Caco-2 (cell line): ENCODE measurements at regions not wholly inside any gene's neighbourhood (a gene's known extent, or its start where the extent isn't known, plus 50 kb on each side); places are given as distances from the start of the nearest gene placed in this dataset.

ENCODE experiments used
- BruUV-seq: library from RNA; stranded (reverse); fragments of 400-500 nt; replicated peaks from 2 replicates; lab custom pipeline; 2021; lab: Mats Ljungman, UMichigan
- CTCF ChIA-PET: fragments of 300-600 bp; sonication (Branson Sonifier 250); formaldehyde crosslinking; loops from one replicate; lab custom pipeline; 2022; ENCODE audit warnings: antibody characterized with exemption; lab: Charles Lee
- POLR2A ChIA-PET: fragments of 300-600 bp; sonication (Branson Sonifier 250); formaldehyde crosslinking; loops from one replicate; lab custom pipeline; 2022; ENCODE audit warnings: antibody characterized with exemption; lab: Charles Lee
- DNase-seq, 2 experiments: peaks; one replicate each; pipeline versions ENCODE4 v3.0.0 to v3.0.0-alpha.2; 2020 to 2022
- H3K27me3 ChIP-seq: replicated peaks from 2 replicates; pipeline ENCODE4 v1.6.0; 2011; ENCODE audit warnings: low read length; ENCODE audit not compliant: control insufficient read depth, insufficient read depth
- H3K36me3 ChIP-seq: 2 replicates; pipeline ENCODE4 v1.5.1; 2011; ENCODE audit warnings: low read length; ENCODE audit not compliant: control insufficient read depth, insufficient read depth
- H3K4me1 ChIP-seq: fragments of 250-450 bp; sonication (Bioruptor Pico); 2 replicates; pipeline ENCODE4 v1.5.1; 2020; ENCODE audit warnings: mild to moderate bottlenecking
- H3K4me3 ChIP-seq: 2 replicates; pipeline ENCODE4 v1.5.1; 2011; ENCODE audit warnings: low read depth, mild to moderate bottlenecking, control low read depth, low read length
- H3K9me3 ChIP-seq: fragments of 250-450 bp; sonication (Bioruptor Pico); 2 replicates; pipeline ENCODE4 v1.5.1; 2020; ENCODE audit warnings: mild to moderate bottlenecking, moderate library complexity
- H3K27ac Mint-ChIP-seq: one replicate; pipeline ENCODE4 v1.8.0; 2022; ENCODE audit warnings: mixed read lengths; ENCODE audit not compliant: unreplicated experiment
- H3K27me3 Mint-ChIP-seq: one replicate; pipeline ENCODE4 v1.8.0; 2022; ENCODE audit warnings: mixed read lengths; ENCODE audit not compliant: insufficient read depth, unreplicated experiment
- H3K36me3 Mint-ChIP-seq: one replicate; pipeline ENCODE4 v1.8.0; 2022; ENCODE audit warnings: mild to moderate bottlenecking, mixed read lengths; ENCODE audit not compliant: insufficient read depth, unreplicated experiment
- H3K4me1 Mint-ChIP-seq: one replicate; pipeline ENCODE4 v1.8.0; 2022; ENCODE audit warnings: low read depth, mixed read lengths; ENCODE audit not compliant: unreplicated experiment
- H3K4me3 Mint-ChIP-seq: one replicate; pipeline ENCODE4 v1.8.0; 2022; ENCODE audit warnings: mild to moderate bottlenecking, moderate library complexity, mixed read lengths; ENCODE audit not compliant: unreplicated experiment
- H3K9me3 Mint-ChIP-seq: one replicate; pipeline ENCODE4 v1.8.0; 2022; ENCODE audit warnings: mixed read lengths; ENCODE audit not compliant: unreplicated experiment
- CTCF ChIP-seq, 2 experiments: fragments of 200-600 bp in 1 of 2; IDR thresholded peaks; 1 replicate in 1 of 2; 2 replicates in 1 of 2; pipeline versions ENCODE4 v1.5.1 to v1.8.0; 2011 to 2022; ENCODE audit warnings: antibody characterized with exemption in 1 of 2, control low read depth in 1 of 2, inconsistent platforms in 1 of 2, low read depth in 1 of 2, low read length in 1 of 2, mild to moderate bottlenecking in 1 of 2, moderate library complexity in 1 of 2; ENCODE audit not compliant: insufficient read depth in 1 of 2, severe bottlenecking in 1 of 2, unreplicated experiment in 1 of 2
- intact Hi-C: fragments of 100-400 bp; cut with micrococcal nuclease; formaldehyde crosslinking; loops from one replicate; pipeline ENCODE4 v1.10.0; 2022; ENCODE audit not compliant: unreplicated experiment

- intact Hi-C loops, result no loop called here
- BruUV-seq, result no TSS peak
- Mint-ChIP-seq H3K27ac (no peak overlapping the region), H3K4me1 (no peaks in the 10 kb centered on the region), H3K4me3 (no peak overlapping the region), H3K36me3 (no peaks in the 10 kb centered on the region), H3K27me3 (no peaks in the 10 kb centered on the region), H3K9me3 (no peaks in the 10 kb centered on the region)
- no peaks in the 10 kb centered on the region for H3K9me3 ChIP-seq
- no peaks in the 10 kb centered on the region for H3K4me1 ChIP-seq
- ChIA-PET POLR2A (no interaction called here), CTCF (no interaction called here)
- H3K27me3 ChIP-seq, result no peaks in the 10 kb centered on the region
- TF ChIP-seq CTCF (IDR thresholded peaks at IDR 0.05; ENCODE audit: insufficient read depth in 1 of 2, low read depth in 1 of 2, low read length in 1 of 2, severe bottlenecking in 1 of 2, unreplicated experiment in 1 of 2), result no peak
- DNase-seq, result no peak
- H3K36me3 ChIP-seq, result no peaks in the 10 kb centered on the region
- no peak overlapping the region for H3K4me3 ChIP-seq
These were observed 1129.1 kb downstream of the BRD1 start for GRCh38 chr22:48698618-48699017.

DNA sequence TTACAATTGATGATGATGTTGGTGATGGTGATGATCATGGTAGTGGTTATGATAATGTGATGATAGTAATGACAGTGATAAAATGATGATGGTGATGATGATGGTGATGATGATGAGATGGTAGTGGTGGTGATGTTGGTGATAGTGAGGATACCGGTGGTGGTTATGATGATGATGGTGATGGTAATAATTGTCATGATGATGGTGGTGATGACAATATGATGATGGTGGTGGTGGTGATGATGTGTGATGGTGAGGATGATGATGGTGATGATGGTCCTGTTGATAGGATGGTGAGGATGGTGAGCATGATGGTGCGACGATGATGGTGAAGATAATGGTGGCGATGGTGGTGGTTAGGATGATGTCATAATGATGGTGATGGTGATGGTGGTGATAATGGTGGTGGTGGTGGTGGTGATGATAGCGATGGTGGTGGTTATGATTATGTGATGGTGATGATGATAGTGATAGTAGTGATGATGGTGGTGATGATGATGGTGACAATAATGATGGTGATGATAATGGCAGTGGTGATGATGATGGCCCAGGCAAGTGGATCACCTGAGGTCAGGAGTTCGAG is 1129.9 kb downstream of the BRD1 start:
- no peaks in the 10 kb centered on the region for H3K27me3 Mint-ChIP-seq
- no peaks in the 10 kb centered on the region for H3K4me1 ChIP-seq
- H3K9me3 Mint-ChIP-seq, result no peaks in the 10 kb centered on the region
- no peaks in the 10 kb centered on the region for H3K36me3 Mint-ChIP-seq
- DNase-seq, result no peak
- POLR2A ChIA-PET, result no interaction called here
- H3K4me3 Mint-ChIP-seq, result no peak overlapping the region
- CTCF ChIA-PET, result no interaction called here
- intact Hi-C loops, result no loop called here
- BruUV-seq, result no TSS peak
- no peak overlapping the region for H3K27ac Mint-ChIP-seq
- no peaks in the 10 kb centered on the region for H3K9me3 ChIP-seq
- no peaks in the 10 kb centered on the region for H3K27me3 ChIP-seq
- no peak for TF ChIP-seq CTCF (IDR thresholded peaks at IDR 0.05; ENCODE audit: insufficient read depth in 1 of 2, low read depth in 1 of 2, low read length in 1 of 2, severe bottlenecking in 1 of 2, unreplicated experiment in 1 of 2)
- no peaks in the 10 kb centered on the region for H3K36me3 ChIP-seq
- H3K4me1 Mint-ChIP-seq, result no peaks in the 10 kb centered on the region
- no peak overlapping the region for H3K4me3 ChIP-seq

GRCh38 chr22:48697223-48697622 is 1130.5 kb downstream of the BRD1 start:
- Histone ChIP-seq H3K27me3 (no peaks in the 10 kb centered on the region), H3K36me3 (no peaks in the 10 kb centered on the region), H3K9me3 (no peaks in the 10 kb centered on the region), H3K4me1 (no peaks in the 10 kb centered on the region), H3K4me3 (no peak overlapping the region)
- intact Hi-C loops, result no loop called here
- Mint-ChIP-seq H3K27me3 (no peaks in the 10 kb centered on the region), H3K9me3 (no peaks in the 10 kb centered on the region), H3K4me3 (no peak overlapping the region), H3K4me1 (no peaks in the 10 kb centered on the region), H3K36me3 (no peaks in the 10 kb centered on the region), H3K27ac (no peak overlapping the region)
- TF ChIP-seq CTCF (IDR thresholded peaks at IDR 0.05; ENCODE audit: insufficient read depth in 1 of 2, low read depth in 1 of 2, low read length in 1 of 2, severe bottlenecking in 1 of 2, unreplicated experiment in 1 of 2), result no peak
- BruUV-seq, result no TSS peak
- ChIA-PET POLR2A (no interaction called here), CTCF (no interaction called here)
- DNase-seq, result no peak
